HL-60 (cell line): ENCODE measurements at regions not wholly inside any gene's neighbourhood (a gene's known extent, or its start where the extent isn't known, plus 50 kb on each side); places are given as distances from the start of the nearest gene placed in this dataset.

Source experiments
- DNase-seq, 2 experiments: peaks; one replicate each; pipeline ENCODE4 v3.0.0-alpha.2; 2010 to 2020; ENCODE audit warnings: low read depth in 1 of 2, low spot score in 1 of 2
- H3K27ac ChIP-seq: fragments of 250-450 bp; sonication (Bioruptor Pico); replicated peaks from 2 replicates; pipeline ENCODE4 v1.5.1; 2020; ENCODE audit warnings: mild to moderate bottlenecking, moderate library complexity
- H3K27me3 ChIP-seq: fragments of 250-450 bp; sonication (Bioruptor Pico); 2 replicates; pipeline ENCODE4 v1.5.1; 2021; ENCODE audit warnings: mild to moderate bottlenecking, moderate library complexity; ENCODE audit not compliant: insufficient read depth, poor library complexity, severe bottlenecking
- H3K4me3 ChIP-seq: replicated peaks from 2 replicates; pipeline ENCODE4 v1.5.1; 2011; ENCODE audit warnings: mild to moderate bottlenecking, control low read depth, low read length; ENCODE audit not compliant: insufficient read depth
- CTCF ChIP-seq: IDR thresholded peaks from one replicate; pipeline ENCODE4 v1.5.1; 2011; ENCODE audit warnings: low read length, control low read depth, inconsistent platforms; ENCODE audit not compliant: insufficient read depth
- GABPA ChIP-seq: IDR thresholded peaks from 2 replicates; pipeline ENCODE4 v1.6.1; 2012; ENCODE audit warnings: low read depth
- POLR2AphosphoS5 ChIP-seq: IDR thresholded peaks from 2 replicates; pipeline ENCODE4 v1.6.1; 2012; ENCODE audit warnings: low read depth
- REST ChIP-seq: IDR thresholded peaks from 2 replicates; pipeline ENCODE4 v1.6.1; 2012; ENCODE audit warnings: low read depth; ENCODE audit not compliant: insufficient replicate concordance
- SPI1 ChIP-seq: IDR thresholded peaks from 2 replicates; pipeline ENCODE4 v1.6.1; 2012; ENCODE audit warnings: low read depth, mild to moderate bottlenecking, borderline replicate concordance

- no peaks in the 10 kb centered on the region for H3K27me3 ChIP-seq
- H3K27ac ChIP-seq = no peak overlapping the region
- no peak for TF ChIP-seq REST
- no peak for TF ChIP-seq POLR2AphosphoS5
- TF ChIP-seq GABPA = no peak
- no peak for TF ChIP-seq SPI1
- no peak for TF ChIP-seq CTCF
- no peak overlapping the region for H3K4me3 ChIP-seq
- no peak for DNase-seq
Observed at GRCh38 chr6:19602434-19603013, 234.6 kb upstream of the ID4 start.

- no peak for DNase-seq
- no peak overlapping the region for H3K4me3 ChIP-seq
- H3K27me3 ChIP-seq = no peaks in the 10 kb centered on the region
- TF ChIP-seq SPI1 (no peak), REST (no peak), GABPA (no peak), CTCF (no peak), POLR2AphosphoS5 (no peak)
- H3K27ac ChIP-seq = no peak overlapping the region
Observed at GRCh38 chr6:19603721-19604120, 233.4 kb upstream of the ID4 start.

GRCh38 chr6:19605624-19606023 lies 231.5 kb upstream of the ID4 start:
- TF ChIP-seq POLR2AphosphoS5 = no peak
- TF ChIP-seq GABPA = no peak
- no peak for TF ChIP-seq REST
- TF ChIP-seq CTCF = no peak
- no peak for TF ChIP-seq SPI1
- Histone ChIP-seq H3K27me3 (no peaks in the 10 kb centered on the region), H3K27ac (no peak overlapping the region), H3K4me3 (no peak overlapping the region)
- DNase-seq = no peak
